Memory B cell (primary cell): ENCODE measurements at regions not wholly inside any gene's neighbourhood (a gene's known extent, or its start where the extent isn't known, plus 50 kb on each side); places are given as distances from the start of the nearest gene placed in this dataset.

ENCODE experiments used
- ATAC-seq: fragments of 150-1000 bp; cut with Tn5 transposase; 2 replicates; pipeline ENCODE4 v1.10.0; 2021; ENCODE audit warnings: low read depth, mild to moderate bottlenecking, moderate library complexity
- DNase-seq, 2 donors: peaks; one replicate each; pipeline ENCODE4 v3.0.0; 2022; ENCODE audit warnings: low spot score in 2 of 2
- H3K27ac Mint-ChIP-seq: one replicate; pipeline ENCODE4 v1.8.0; 2022; ENCODE audit warnings: mild to moderate bottlenecking, moderate library complexity, mixed read lengths
- H3K27me3 Mint-ChIP-seq: one replicate; pipeline ENCODE4 v1.8.0; 2022; ENCODE audit warnings: mixed read lengths
- H3K36me3 Mint-ChIP-seq: one replicate; pipeline ENCODE4 v1.8.0; 2022; ENCODE audit warnings: mild to moderate bottlenecking, mixed read lengths
- H3K4me1 Mint-ChIP-seq: one replicate; pipeline ENCODE4 v1.8.0; 2022; ENCODE audit warnings: mixed read lengths
- H3K4me3 Mint-ChIP-seq: one replicate; pipeline ENCODE4 v1.8.0; 2022; ENCODE audit warnings: mild to moderate bottlenecking, moderate library complexity, mixed read lengths
- H3K9me3 Mint-ChIP-seq: one replicate; pipeline ENCODE4 v1.8.0; 2022; ENCODE audit warnings: mixed read lengths

- Mint-ChIP-seq H3K36me3 (no peaks in the 10 kb centered on the region), H3K4me3 (no peak overlapping the region), H3K9me3 (no peaks in the 10 kb centered on the region), H3K27ac (no peak overlapping the region), H3K4me1 (peaks cover 17% of the 10 kb centered on the region), H3K27me3 (peaks cover 45% of the 10 kb centered on the region)
- DNase-seq: no peak
- no peak for ATAC-seq
Observed at GRCh38 chr15:89405494-89405893, 70.9 kb upstream of the POLG start.

DNA sequence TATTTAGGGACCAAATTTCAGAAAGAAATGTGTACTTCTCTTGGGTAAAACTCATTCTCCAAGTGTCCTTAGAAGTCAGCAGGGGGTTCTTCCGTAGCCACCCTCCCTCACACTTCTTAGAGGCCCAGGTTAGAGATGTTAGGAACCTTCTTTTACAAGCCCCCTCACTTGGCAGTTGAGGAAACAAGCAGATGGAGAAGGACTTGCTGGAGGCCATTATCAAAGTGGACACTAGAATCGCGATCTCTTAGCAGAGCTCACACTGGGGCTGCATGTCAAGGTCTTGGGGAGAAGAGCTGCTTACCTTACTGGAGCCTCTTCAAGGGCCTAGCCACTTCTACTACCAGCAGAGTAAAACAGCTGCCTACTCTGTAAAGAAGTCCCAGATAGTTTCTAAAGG is 69.4 kb upstream of the POLG start:
- Mint-ChIP-seq H3K36me3 (no peaks in the 10 kb centered on the region), H3K4me3 (no peak overlapping the region), H3K4me1 (peaks cover 20% of the 10 kb centered on the region), H3K27me3 (peaks cover 44% of the 10 kb centered on the region), H3K27ac (no peak overlapping the region), H3K9me3 (no peaks in the 10 kb centered on the region)
- no peak for ATAC-seq
- DNase-seq: no peak

DNA sequence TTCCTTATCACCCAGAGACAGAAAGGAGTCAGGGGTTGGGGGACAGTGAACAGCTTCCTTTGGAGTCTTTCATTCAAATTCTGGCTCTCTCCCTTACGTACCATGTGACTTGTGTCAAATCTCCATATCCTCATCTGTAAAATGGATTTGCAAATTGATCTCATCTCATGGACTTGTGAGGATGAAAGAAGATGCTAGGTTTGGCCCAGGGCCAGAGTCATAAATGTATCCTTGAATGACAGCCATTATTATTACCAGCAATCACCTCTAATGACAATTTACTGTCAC is 67.8 kb upstream of the POLG start:
- ATAC-seq (no peak), DNase-seq (no peak)
- peaks cover 41% of the 10 kb centered on the region for H3K27me3 Mint-ChIP-seq
- H3K27ac Mint-ChIP-seq: no peak overlapping the region
- no peaks in the 10 kb centered on the region for H3K36me3 Mint-ChIP-seq
- peaks cover 16% of the 10 kb centered on the region for H3K4me1 Mint-ChIP-seq
- H3K9me3 Mint-ChIP-seq: no peaks in the 10 kb centered on the region
- H3K4me3 Mint-ChIP-seq: no peak overlapping the region

DNA sequence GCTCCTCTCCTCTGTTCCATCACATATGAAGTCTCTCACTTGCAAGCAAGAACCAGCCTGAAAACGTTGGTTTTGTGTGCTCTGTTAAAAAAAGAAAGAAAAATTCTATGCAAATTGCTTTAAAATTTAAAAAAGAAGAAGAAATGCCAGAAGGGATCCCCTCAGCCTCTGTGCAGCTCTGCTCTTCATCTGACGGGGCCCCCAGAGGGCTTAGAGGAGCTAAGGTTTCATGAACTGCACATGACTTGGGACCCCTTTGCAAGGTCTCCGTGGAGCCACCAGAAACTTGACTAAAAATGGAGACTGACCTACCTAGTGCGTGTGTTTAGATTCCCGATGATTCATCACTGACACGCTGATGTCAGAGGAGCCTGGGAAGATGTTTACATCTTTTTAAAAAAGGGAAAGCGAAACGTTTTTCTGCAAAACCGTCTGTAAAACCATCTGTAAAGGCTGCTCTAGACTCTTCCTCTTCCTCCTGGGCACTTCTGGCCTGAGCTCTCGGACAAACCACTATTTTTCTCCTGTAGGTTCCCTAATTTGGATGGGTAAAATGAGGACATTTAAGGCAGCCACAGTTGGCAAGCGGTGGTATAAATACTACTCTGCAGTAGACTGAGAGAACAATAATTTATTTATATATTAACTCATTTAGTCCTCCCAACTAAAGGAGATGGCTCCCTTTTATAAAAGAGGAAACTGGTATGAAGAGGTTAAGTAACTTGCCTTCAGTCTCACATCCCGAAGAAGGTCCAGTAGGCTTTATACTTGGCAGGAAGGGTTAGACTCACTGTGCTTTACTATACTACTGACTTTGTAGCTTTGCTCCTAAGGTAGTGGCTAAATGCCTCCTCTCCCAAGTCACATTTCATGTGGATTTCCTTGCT is 67.2 kb upstream of the POLG start:
- H3K4me3 Mint-ChIP-seq: no peak overlapping the region
- ATAC-seq (no peak), DNase-seq (no peak)
- no peaks in the 10 kb centered on the region for H3K9me3 Mint-ChIP-seq
- no peak overlapping the region for H3K27ac Mint-ChIP-seq
- no peaks in the 10 kb centered on the region for H3K36me3 Mint-ChIP-seq
- H3K27me3 Mint-ChIP-seq: peaks cover 42% of the 10 kb centered on the region
- H3K4me1 Mint-ChIP-seq: peaks cover 16% of the 10 kb centered on the region

DNA sequence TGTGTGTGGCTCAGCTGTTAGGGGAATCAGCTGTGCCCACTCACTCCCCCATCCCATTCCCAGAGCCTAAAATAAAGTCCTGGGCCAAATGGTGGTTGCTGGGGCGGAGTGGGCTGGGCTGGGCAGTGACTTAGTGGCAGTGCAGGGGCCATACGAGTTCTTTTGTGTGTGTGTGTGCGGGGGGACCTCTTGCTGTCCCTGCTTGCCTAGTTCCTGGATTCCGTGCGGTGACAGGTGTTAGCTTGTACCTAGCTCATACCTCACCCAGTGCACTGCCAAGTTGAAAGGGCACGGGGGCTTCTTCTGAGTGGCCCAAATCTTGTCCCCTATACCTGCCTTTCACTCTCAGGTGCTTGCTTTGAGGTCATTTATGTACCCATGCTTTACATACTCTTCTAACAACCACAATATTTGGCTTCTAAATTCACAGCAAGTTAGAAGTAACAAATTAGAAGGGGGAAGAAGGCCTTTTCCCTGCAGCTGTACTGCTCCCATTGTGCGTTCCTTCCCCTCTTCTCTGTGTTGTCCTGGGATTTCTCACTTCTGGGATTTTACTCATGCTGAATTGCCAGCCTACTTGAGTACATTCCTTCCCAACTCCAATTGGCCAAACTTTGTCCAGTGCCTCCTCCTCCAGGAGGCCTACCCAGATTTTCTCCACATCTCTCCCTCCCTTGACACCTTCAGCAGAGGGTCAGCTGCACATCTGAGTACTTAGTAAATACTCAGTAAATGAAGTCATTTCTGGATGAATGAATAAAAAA is 66.3 kb upstream of the POLG start:
- Mint-ChIP-seq H3K9me3 (no peaks in the 10 kb centered on the region), H3K27me3 (peaks cover 39% of the 10 kb centered on the region), H3K4me3 (no peak overlapping the region), H3K27ac (no peak overlapping the region), H3K36me3 (no peaks in the 10 kb centered on the region), H3K4me1 (peaks cover 12% of the 10 kb centered on the region)
- no peak for ATAC-seq
- no peak for DNase-seq

GRCh38 chr15:89400116-89400781 is 65.6 kb upstream of the POLG start:
- Mint-ChIP-seq H3K9me3 (no peaks in the 10 kb centered on the region), H3K4me1 (peaks cover 10% of the 10 kb centered on the region), H3K4me3 (peak overlapping the region; percentile 79), H3K27ac (no peak overlapping the region), H3K27me3 (peaks cover 37% of the 10 kb centered on the region), H3K36me3 (no peaks in the 10 kb centered on the region)
- ATAC-seq (no peak), DNase-seq (no peak)

DNA sequence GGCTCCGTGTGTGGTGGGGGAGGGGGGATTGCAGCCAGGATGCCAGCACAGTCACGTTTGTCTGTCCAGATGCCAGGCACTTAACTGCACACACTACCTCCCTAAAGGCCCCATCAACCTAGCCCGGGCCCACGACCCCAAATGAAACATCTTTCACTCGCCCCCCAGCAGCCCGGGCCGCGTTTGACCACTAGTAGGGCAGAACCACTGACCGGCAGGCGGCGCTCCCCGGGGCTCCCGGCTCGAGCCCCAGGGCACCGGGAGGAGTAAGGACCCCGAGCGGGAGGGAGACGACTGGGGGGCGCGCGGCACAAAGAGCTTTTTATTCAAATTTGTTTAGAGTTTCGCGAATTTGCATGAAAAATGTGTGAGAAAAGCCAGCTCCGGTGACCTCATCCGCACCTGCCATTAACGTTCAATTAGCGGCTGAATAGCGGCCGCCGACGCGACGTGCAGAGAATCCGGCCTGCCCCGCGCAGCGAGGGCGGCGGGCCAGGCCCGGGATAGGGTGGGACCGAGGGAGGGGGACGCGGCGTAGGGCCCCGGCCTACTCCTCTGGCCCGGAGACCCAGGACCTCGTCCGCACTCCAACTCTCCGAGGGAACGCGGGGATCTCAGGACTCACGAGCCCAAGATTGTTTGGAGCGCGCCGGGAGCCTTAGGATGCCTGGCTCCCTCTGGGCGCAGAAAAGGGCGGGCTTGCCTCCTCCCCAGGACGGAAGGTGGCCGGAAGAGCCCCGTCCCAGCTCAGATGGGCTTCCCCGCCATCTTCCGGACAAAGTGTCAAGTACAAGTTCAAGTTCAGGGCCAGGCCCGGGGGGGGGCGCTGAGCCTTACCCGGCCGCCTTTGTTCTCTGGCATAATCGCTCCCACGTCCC is 64.9 kb upstream of the POLG start:
- peaks cover 33% of the 10 kb centered on the region for H3K27me3 Mint-ChIP-seq
- no peak overlapping the region for H3K27ac Mint-ChIP-seq
- H3K4me3 Mint-ChIP-seq: peak overlapping the region; percentile 79
- no peaks in the 10 kb centered on the region for H3K36me3 Mint-ChIP-seq
- H3K4me1 Mint-ChIP-seq: peaks cover 10% of the 10 kb centered on the region
- peak in 1 of 2 donors; percentile 32 for DNase-seq
- H3K9me3 Mint-ChIP-seq: no peaks in the 10 kb centered on the region
- peak; percentile 77 for ATAC-seq

DNA sequence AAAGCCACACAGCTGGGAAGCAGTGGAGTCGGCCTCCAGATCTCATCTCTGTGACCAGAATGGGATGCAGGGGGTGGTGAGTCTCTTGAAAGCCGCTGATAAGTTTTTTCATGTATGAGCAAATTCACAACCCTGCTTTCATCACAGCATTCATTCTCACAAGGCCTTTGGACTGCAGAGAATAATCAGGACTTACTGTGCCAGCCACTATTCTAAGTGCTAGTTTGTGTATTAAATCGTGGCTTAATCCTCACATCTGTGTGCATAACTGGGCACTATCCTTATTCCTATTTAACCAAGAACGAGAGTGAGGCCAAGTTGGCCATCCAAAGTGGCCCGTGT is 64.2 kb upstream of the POLG start:
- Mint-ChIP-seq H3K9me3 (no peaks in the 10 kb centered on the region), H3K27me3 (peaks cover 28% of the 10 kb centered on the region), H3K4me1 (peaks cover 10% of the 10 kb centered on the region), H3K4me3 (peak overlapping the region; percentile 79), H3K36me3 (no peaks in the 10 kb centered on the region), H3K27ac (no peak overlapping the region)
- no peak for ATAC-seq
- DNase-seq: no peak

- no peak overlapping the region for H3K4me3 Mint-ChIP-seq
- H3K4me1 Mint-ChIP-seq: peaks cover 10% of the 10 kb centered on the region
- DNase-seq: no peak
- H3K27me3 Mint-ChIP-seq: peaks cover 23% of the 10 kb centered on the region
- no peaks in the 10 kb centered on the region for H3K36me3 Mint-ChIP-seq
- no peak for ATAC-seq
- no peak overlapping the region for H3K27ac Mint-ChIP-seq
- no peaks in the 10 kb centered on the region for H3K9me3 Mint-ChIP-seq
Observed at GRCh38 chr15:89397653-89398023, 63.0 kb upstream of the POLG start.

DNA sequence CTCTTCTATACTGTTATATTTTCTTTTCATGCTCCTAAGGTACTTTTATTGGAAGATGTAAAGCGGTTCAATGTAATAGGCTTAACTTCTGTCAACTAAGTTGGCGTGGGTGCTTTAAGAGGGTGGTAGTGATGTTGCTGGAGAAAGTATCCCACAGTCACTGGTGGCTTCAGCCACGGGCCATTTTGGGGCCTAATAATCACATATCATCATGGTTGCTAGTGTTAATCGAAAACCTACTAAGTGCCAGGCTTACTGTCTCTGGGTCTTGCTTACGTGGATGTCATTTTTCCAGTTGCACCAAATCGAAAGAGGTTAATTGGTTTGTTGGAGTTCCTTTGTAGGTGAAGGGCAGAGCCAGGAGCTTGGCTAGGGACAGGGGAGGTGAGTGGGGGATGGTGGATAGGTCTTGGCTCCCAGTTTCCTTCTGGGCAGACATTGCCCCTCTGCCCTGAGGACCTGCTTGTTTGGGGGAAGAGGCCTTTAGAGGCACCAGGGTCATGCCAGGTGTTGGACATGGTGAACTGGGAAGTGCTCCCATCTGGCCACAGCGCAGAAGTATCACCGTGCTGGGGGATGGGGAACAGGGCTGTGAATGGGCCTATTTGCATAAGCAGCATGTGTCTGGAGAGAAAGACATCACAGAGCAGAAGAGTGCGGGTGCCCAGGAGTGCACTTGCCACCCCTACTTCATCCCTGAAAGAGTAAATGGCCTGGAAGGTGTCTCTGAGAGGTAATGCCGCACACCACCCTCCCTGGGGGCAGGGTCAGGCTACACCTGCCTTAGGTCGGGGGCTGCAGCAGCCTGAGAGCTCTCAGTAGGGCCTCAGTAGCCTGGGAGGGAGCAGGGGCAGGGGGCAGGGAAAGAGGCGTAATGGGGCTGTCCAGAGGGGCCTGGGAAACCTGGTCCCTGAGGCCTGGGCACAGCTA is 62.4 kb upstream of the POLG start:
- Mint-ChIP-seq H3K4me1 (peaks cover 10% of the 10 kb centered on the region), H3K9me3 (no peaks in the 10 kb centered on the region), H3K27ac (no peak overlapping the region), H3K4me3 (no peak overlapping the region), H3K36me3 (no peaks in the 10 kb centered on the region), H3K27me3 (peaks cover 20% of the 10 kb centered on the region)
- DNase-seq (no peak), ATAC-seq (no peak)

DNA sequence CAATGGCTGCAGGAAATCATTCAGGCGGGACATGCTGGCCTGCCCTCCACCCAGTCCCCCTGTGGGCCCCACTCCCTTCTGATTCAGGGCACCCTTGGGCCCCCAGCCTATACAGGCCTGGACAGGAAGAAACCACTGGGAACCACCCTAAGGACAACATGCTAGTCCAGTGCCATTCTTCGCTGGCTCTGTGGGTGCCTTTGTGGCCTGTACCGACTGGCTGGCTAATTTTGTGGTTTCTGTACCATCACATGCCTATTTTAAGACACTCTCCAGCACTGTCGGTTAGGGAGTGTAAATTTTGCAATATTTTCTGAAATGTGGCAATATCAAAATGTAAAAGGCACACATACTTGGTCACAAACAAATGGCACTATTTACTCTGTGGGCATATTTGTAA is 61.4 kb upstream of the POLG start:
- Mint-ChIP-seq H3K27me3 (peaks cover 15% of the 10 kb centered on the region), H3K4me3 (no peak overlapping the region), H3K4me1 (peaks cover 6% of the 10 kb centered on the region), H3K27ac (no peak overlapping the region), H3K36me3 (no peaks in the 10 kb centered on the region), H3K9me3 (no peaks in the 10 kb centered on the region)
- ATAC-seq (no peak), DNase-seq (no peak)

- H3K27ac Mint-ChIP-seq: no peak overlapping the region
- no peak for DNase-seq
- H3K4me1 Mint-ChIP-seq: peaks cover 4% of the 10 kb centered on the region
- ATAC-seq: no peak
- H3K27me3 Mint-ChIP-seq: peaks cover 11% of the 10 kb centered on the region
- no peaks in the 10 kb centered on the region for H3K36me3 Mint-ChIP-seq
- no peak overlapping the region for H3K4me3 Mint-ChIP-seq
- H3K9me3 Mint-ChIP-seq: no peaks in the 10 kb centered on the region
Observed at GRCh38 chr15:89395461-89395871, 60.8 kb upstream of the POLG start.

GRCh38 chr15:89395031-89395430 is 60.4 kb upstream of the POLG start:
- ATAC-seq: no peak
- no peak overlapping the region for H3K4me3 Mint-ChIP-seq
- no peaks in the 10 kb centered on the region for H3K9me3 Mint-ChIP-seq
- H3K36me3 Mint-ChIP-seq: no peaks in the 10 kb centered on the region
- H3K27me3 Mint-ChIP-seq: peaks cover 10% of the 10 kb centered on the region
- peaks cover 2% of the 10 kb centered on the region for H3K4me1 Mint-ChIP-seq
- H3K27ac Mint-ChIP-seq: no peak overlapping the region
- DNase-seq: no peak
